ENCODE measurements at regions not wholly inside any gene's neighbourhood (a gene's known extent, or its start where the extent isn't known, plus 50 kb on each side); places are given as distances from the start of the nearest gene placed in this dataset.

DNA sequence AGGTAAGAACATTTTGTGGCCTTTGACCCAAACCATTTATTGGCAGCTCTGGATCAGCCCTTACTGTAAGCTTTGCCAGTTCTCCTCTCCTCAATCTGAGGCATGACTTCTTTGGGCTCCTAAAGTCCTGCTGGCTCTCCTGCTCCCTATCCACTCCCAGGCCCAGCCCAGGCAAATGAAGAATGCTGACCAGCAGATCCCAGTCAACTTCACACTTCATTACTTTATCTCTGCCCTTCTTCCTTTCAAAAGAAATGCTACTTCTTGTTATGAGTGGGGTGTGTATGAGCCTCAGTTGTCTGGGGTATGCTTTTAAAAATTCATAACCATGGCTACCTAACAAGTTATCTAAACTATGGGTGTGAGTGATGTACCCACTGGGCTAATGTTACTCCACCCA lies 479.6 kb downstream of the ACTL7B start:
- no TSS peak for BruUV-seq (replicated peaks)

More for the DNA sequence above, 479.6 kb downstream of the ACTL7B start:
- H3K4me1 ChIP-seq (ENCODE audit: control insufficient read depth, extremely low read depth, insufficient read depth, low read length), result no peaks in the 10 kb centered on the region
- dilution Hi-C loops (cut with MboI; ENCODE audit: extremely low pct_ligation_motif_present, low sequenced_read_pairs), result no loop called here
- no peak for TF ChIP-seq POLR2AphosphoS5 (IDR thresholded peaks at IDR 0.05; ENCODE audit: insufficient read depth, low read depth, low read length)
- no peak for TF ChIP-seq FOS (IDR thresholded peaks at IDR 0.05; ENCODE audit: borderline replicate concordance, insufficient read depth, low read length)
- TF ChIP-seq JUN (IDR thresholded peaks at IDR 0.05; ENCODE audit: borderline replicate concordance, insufficient read depth, insufficient read length, low read depth), result no peak
- TF ChIP-seq MYC (IDR thresholded peaks at IDR 0.05; ENCODE audit: low read depth, low read length), result no peak
- no peak for TF ChIP-seq MAX (IDR thresholded peaks at IDR 0.05; ENCODE audit: insufficient read depth, insufficient read length)
- TF ChIP-seq POLR2A (IDR thresholded peaks at IDR 0.05; ENCODE audit: low read depth, low read length), result no peak
- no peak for TF ChIP-seq GATA2 (IDR thresholded peaks at IDR 0.05; ENCODE audit: insufficient read depth, insufficient read length, low read depth, low read length)
- no peak for TF ChIP-seq EZH2 (IDR thresholded peaks at IDR 0.05; ENCODE audit: borderline replicate concordance, low read depth, low read length, severe bottlenecking)
- TF ChIP-seq, protein P1, sequence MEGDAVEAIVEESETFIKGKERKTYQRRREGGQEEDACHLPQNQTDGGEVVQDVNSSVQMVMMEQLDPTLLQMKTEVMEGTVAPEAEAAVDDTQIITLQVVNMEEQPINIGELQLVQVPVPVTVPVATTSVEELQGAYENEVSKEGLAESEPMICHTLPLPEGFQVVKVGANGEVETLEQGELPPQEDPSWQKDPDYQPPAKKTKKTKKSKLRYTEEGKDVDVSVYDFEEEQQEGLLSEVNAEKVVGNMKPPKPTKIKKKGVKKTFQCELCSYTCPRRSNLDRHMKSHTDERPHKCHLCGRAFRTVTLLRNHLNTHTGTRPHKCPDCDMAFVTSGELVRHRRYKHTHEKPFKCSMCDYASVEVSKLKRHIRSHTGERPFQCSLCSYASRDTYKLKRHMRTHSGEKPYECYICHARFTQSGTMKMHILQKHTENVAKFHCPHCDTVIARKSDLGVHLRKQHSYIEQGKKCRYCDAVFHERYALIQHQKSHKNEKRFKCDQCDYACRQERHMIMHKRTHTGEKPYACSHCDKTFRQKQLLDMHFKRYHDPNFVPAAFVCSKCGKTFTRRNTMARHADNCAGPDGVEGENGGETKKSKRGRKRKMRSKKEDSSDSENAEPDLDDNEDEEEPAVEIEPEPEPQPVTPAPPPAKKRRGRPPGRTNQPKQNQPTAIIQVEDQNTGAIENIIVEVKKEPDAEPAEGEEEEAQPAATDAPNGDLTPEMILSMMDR (IDR thresholded peaks at IDR 0.05; ENCODE audit: extremely low read depth in 1 of 2, insufficient read depth in 1 of 2, low read depth in 1 of 2, low read length in 2 of 2), result no peak
- H3K27me3 ChIP-seq (ENCODE audit: control insufficient read depth in 2 of 2, insufficient read depth in 2 of 2, low read length in 2 of 2), result no peaks in the 10 kb centered on the region
- H3K9me3 ChIP-seq (replicated peaks; ENCODE audit: control insufficient read depth, insufficient read depth, low read length), result no peaks in the 10 kb centered on the region
- H3K9ac ChIP-seq (replicated peaks; ENCODE audit: extremely low read depth, insufficient read depth, low read length), result no peak overlapping the region
- CTCF ChIA-PET, result interaction anchor here (0.8 kb wide), 1 partner anchor 9 kb away, joined by 4 read pairs; no protein-coding TSS in a partner anchor
- H3K4me3 ChIP-seq (replicated peaks in 1 of 3; ENCODE audit: insufficient read depth in 1 of 3, low read depth in 1 of 3, low read length in 3 of 3), result no peak overlapping the region
- DNase-seq (ENCODE audit: low read depth, low spot score), result no peak
- no peak overlapping the region for H3K4me2 ChIP-seq (ENCODE audit: insufficient read depth, low read length)
- no peak for FAIRE-seq
- H3K27ac ChIP-seq (ENCODE audit: insufficient read depth, low read depth, low read length), result no peak overlapping the region
- no peaks in the 10 kb centered on the region for H3K9me1 ChIP-seq (replicated peaks; ENCODE audit: control insufficient read depth, extremely low read depth, insufficient read depth, low read length)
- H3K79me2 ChIP-seq (ENCODE audit: control insufficient read depth, insufficient read depth, low read length), result no peaks in the 10 kb centered on the region
- H2AFZ ChIP-seq (ENCODE audit: low read depth, low read length), result no peak overlapping the region
- intact Hi-C loops (cut with micrococcal nuclease), result no loop called here
- H3K36me3 ChIP-seq (ENCODE audit: control insufficient read depth in 2 of 2, extremely low read depth in 1 of 2, insufficient read depth in 2 of 2, low read length in 2 of 2), result no peaks in the 10 kb centered on the region
- H4K20me1 ChIP-seq (replicated peaks; ENCODE audit: control insufficient read depth, extremely low read depth, insufficient read depth, low read length), result no peaks in the 10 kb centered on the region
- POLR2A ChIA-PET, result no interaction called here

Measured in endothelial cell of umbilical vein (primary cell).